K562 (cell line): ENCODE measurements at regions not wholly inside any gene's neighbourhood (a gene's known extent, or its start where the extent isn't known, plus 50 kb on each side); places are given as distances from the start of the nearest gene placed in this dataset.

Source experiments
- ATAC-seq: fragments of 200-7000 bp; cut with Tn5 transposase; 3 replicates; pipeline ENCODE4 v1.9.1; 2020; ENCODE audit warnings: moderate library complexity
- BruUV-seq: library from RNA; stranded (reverse); fragments of 400-500 nt; replicated peaks from 2 replicates; lab custom pipeline; 2021; lab: Mats Ljungman, UMichigan
- CTCF ChIA-PET: fragments of 300-600 bp; formaldehyde crosslinking; extraction: SDS; loops from one replicate; lab custom pipeline; 2021; ENCODE audit warnings: low intra/inter-chr PET ratio; lab: Yijun Ruan, JAX
- POLR2A ChIA-PET: fragments of 300-600, 350-650 bp; sonication (Branson Sonifier 250); formaldehyde crosslinking; extraction: SDS; loops from one replicate; lab custom pipeline; 2021; ENCODE audit warnings: antibody characterized with exemption, inconsistent platforms; lab: Yijun Ruan, JAX
- DNase-seq, 4 experiments: peaks; one replicate each; pipeline versions ENCODE4 v3.0.0 to v3.0.0-alpha.2; 2011 to 2018; ENCODE audit warnings: low spot score in 3 of 4, mixed read lengths in 3 of 4; ENCODE audit errors: extremely low read depth in 1 of 4
- FAIRE-seq: peaks from 2 replicates; lab custom pipeline; 2011; peaks lifted over from hg19 to GRCh38; lab: Jason Lieb, UNC
- H2AFZ ChIP-seq: 2 replicates; pipeline ENCODE4 v1.6.0; 2011; ENCODE audit warnings: low read depth, low read length, control low read depth, inconsistent platforms
- H3K27ac ChIP-seq: fragments of 200-600 bp; 3 replicates; pipeline ENCODE4 v1.8.0; 2011; ENCODE audit warnings: low read depth, mild to moderate bottlenecking, control low read depth, inconsistent platforms, low read length, moderate library complexity, mixed read lengths; ENCODE audit errors: extremely low read depth
- H3K27me3 ChIP-seq, 2 experiments: fragments of 300-600 bp in 1 of 2; 2 replicates in 1 of 2; 3 replicates in 1 of 2; pipeline versions ENCODE4 v1.6.0 to v1.8.0; 2011; ENCODE audit warnings: inconsistent platforms in 2 of 2, low read length in 2 of 2, mild to moderate bottlenecking in 1 of 2, mixed read lengths in 1 of 2, moderate library complexity in 1 of 2; ENCODE audit not compliant: control insufficient read depth in 2 of 2, insufficient read depth in 2 of 2
- H3K36me3 ChIP-seq: fragments of 300-600 bp; 3 replicates; pipeline ENCODE4 v1.8.0; 2011; ENCODE audit warnings: mild to moderate bottlenecking, low read length, inconsistent platforms; ENCODE audit not compliant: control insufficient read depth, insufficient read depth
- H3K4me1 ChIP-seq, 2 experiments: fragments of 200-600 bp in 1 of 2; replicated peaks in 1 of 2; 2 replicates in 1 of 2; 3 replicates in 1 of 2; pipeline versions ENCODE4 v1.5.1 to v1.8.0; 2011; ENCODE audit warnings: inconsistent platforms in 2 of 2, low read length in 2 of 2, mild to moderate bottlenecking in 1 of 2, mixed read lengths in 1 of 2, moderate library complexity in 1 of 2; ENCODE audit not compliant: control insufficient read depth in 2 of 2, insufficient read depth in 2 of 2
- H3K4me2 ChIP-seq: 2 replicates; pipeline ENCODE4 v1.6.1; 2011; ENCODE audit warnings: low read length, control low read depth, inconsistent platforms, mixed read lengths; ENCODE audit not compliant: insufficient read depth
- H3K4me3 ChIP-seq: fragments of 200-600 bp; sonication (generic), shearing (Covaris generic); 2 replicates; pipeline ENCODE4 v1.5.1; 2016; ENCODE audit warnings: control low read depth, inconsistent platforms
- H3K79me2 ChIP-seq: fragments of 200-600 bp; 3 replicates; pipeline ENCODE4 v1.8.0; 2011; ENCODE audit warnings: low read length, inconsistent platforms; ENCODE audit not compliant: control insufficient read depth, insufficient read depth
- H3K9ac ChIP-seq, 2 experiments: 2 replicates each; pipeline versions ENCODE4 v1.6.0 to v1.6.1; 2011; ENCODE audit warnings: low read depth in 2 of 2, low read length in 2 of 2, control low read depth in 1 of 2, inconsistent platforms in 1 of 2, mild to moderate bottlenecking in 1 of 2, mixed read lengths in 1 of 2; ENCODE audit not compliant: insufficient read depth in 1 of 2
- H3K9me1 ChIP-seq: one replicate; pipeline ENCODE4 v1.6.0; 2011; ENCODE audit warnings: inconsistent platforms, mild to moderate bottlenecking, low read length, moderate library complexity; ENCODE audit not compliant: control insufficient read depth, insufficient read depth
- H3K9me3 ChIP-seq: replicated peaks from 2 replicates; pipeline ENCODE4 v1.5.1; 2011; ENCODE audit warnings: low read depth, low read length, inconsistent platforms; ENCODE audit not compliant: control insufficient read depth, insufficient read depth
- H4K20me1 ChIP-seq: replicated peaks from 2 replicates; pipeline ENCODE4 v1.6.1; 2011; ENCODE audit warnings: low read length, inconsistent platforms, mixed read lengths; ENCODE audit not compliant: control insufficient read depth, insufficient read depth
- KHSRP ChIP-seq: fragments of 450-650 bp; IDR thresholded peaks from 2 replicates; pipeline ENCODE4 v1.6.1; 2017
- MCM2 ChIP-seq: fragments of 450-650 bp; IDR thresholded peaks from 2 replicates; pipeline ENCODE4 v1.6.1; 2017; ENCODE audit warnings: low read depth, mild to moderate bottlenecking
- MCM7 ChIP-seq, 2 experiments: fragments of 450-650 bp; IDR thresholded peaks; 2 replicates each; pipeline ENCODE4 v1.6.1; 2016 to 2018
- MIER1 ChIP-seq: fragments of 450-650 bp; IDR thresholded peaks from 2 replicates; pipeline ENCODE4 v1.6.1; 2016; ENCODE audit warnings: antibody characterized with exemption, mild to moderate bottlenecking, low read depth
- NUFIP1 ChIP-seq: fragments of 450-650 bp; IDR thresholded peaks from 2 replicates; pipeline ENCODE4 v1.6.1; 2018; ENCODE audit not compliant: partially characterized antibody
- PRMT5 ChIP-seq: sonication (generic); formaldehyde crosslinking; IDR thresholded peaks from 2 replicates; pipeline ENCODE4 v1.5.0; 2020; ENCODE audit warnings: missing genetic modification reagents
- RBBP5 ChIP-seq: fragments of 200-600 bp; sonication (generic); IDR thresholded peaks from 2 replicates; pipeline ENCODE4 v1.6.1; 2012; ENCODE audit warnings: borderline replicate concordance, mild to moderate bottlenecking, low read length, control low read depth, inconsistent platforms; ENCODE audit not compliant: insufficient read depth, poor library complexity, severe bottlenecking
- SAFB ChIP-seq: fragments of 200-400 bp; formaldehyde crosslinking; IDR thresholded peaks from 2 replicates; pipeline ENCODE4 v1.6.1; 2017; ENCODE audit warnings: low read depth, low read length, borderline replicate concordance
- SIN3A ChIP-seq, 2 experiments: fragments of 150-350 bp in 1 of 2; IDR thresholded peaks; 2 replicates each; pipeline ENCODE4 v1.6.1; 2011 to 2016; ENCODE audit warnings: borderline replicate concordance in 2 of 2, low read depth in 2 of 2, low read length in 2 of 2, mild to moderate bottlenecking in 2 of 2, moderate library complexity in 2 of 2; ENCODE audit not compliant: control insufficient read depth in 1 of 2
- ZBTB17 ChIP-seq: fragments of 450-650 bp; formaldehyde crosslinking; IDR thresholded peaks from 2 replicates; pipeline ENCODE4 v1.4.0; 2020; ENCODE audit warnings: mild to moderate bottlenecking
- ZNF175 ChIP-seq: fragments of 200-800 bp; sonication (Bioruptor generic); IDR thresholded peaks from 2 replicates; pipeline ENCODE4 v1.6.1; 2016; ENCODE audit warnings: low read depth, mild to moderate bottlenecking, missing genetic modification characterization, missing compliant biosample characterization
- ZNF347 ChIP-seq: fragments of 450-650 bp; formaldehyde crosslinking; IDR thresholded peaks from 2 replicates; pipeline ENCODE4 v1.4.0; 2020; ENCODE audit warnings: low read depth, mild to moderate bottlenecking, moderate library complexity
- ZNF518B ChIP-seq: fragments of 250-450 bp; sonication (Bioruptor Pico); IDR thresholded peaks from 2 replicates; pipeline ENCODE4 v1.5.0; 2021; ENCODE audit warnings: mild to moderate bottlenecking, moderate library complexity
- WGBS: fragments of 100-300 bp; shearing (Covaris generic); methylation state at CpG from one replicate; pipeline ENCODE4 v1.1.6; 2016; ENCODE audit warnings: low coverage, mixed read lengths; ENCODE audit not compliant: insufficient coverage; ENCODE audit errors: missing lambda C conversion rate; 5-methylcytosine and 5-hydroxymethylcytosine counted together
- in situ Hi-C: fragments of 300-500 bp; cut with MboI; formaldehyde crosslinking; loops from 4 replicates; pipeline ENCODE4 v1.15.0; 2018; ENCODE audit warnings: inconsistent platforms, mixed read lengths
- intact Hi-C: fragments of 100-400 bp; cut with micrococcal nuclease; formaldehyde crosslinking; loops from 2 replicates; pipeline ENCODE4 v1.14.2; 2022
- TF ChIP-seq, protein P1 (sequence below): sonication (generic); formaldehyde crosslinking; IDR thresholded peaks from 2 replicates; pipeline ENCODE4 v1.8.1; 2023; ENCODE audit warnings: mild to moderate bottlenecking, missing genetic modification reagents
- TF ChIP-seq, protein P2 (sequence below): fragments of 250-450 bp; sonication (Bioruptor Pico); IDR thresholded peaks from 2 replicates; pipeline ENCODE4 v1.5.0; 2022; ENCODE audit warnings: mild to moderate bottlenecking
- TF ChIP-seq, protein P3 (sequence below): fragments of 200-800 bp; sonication (Bioruptor generic); IDR thresholded peaks from 2 replicates; pipeline ENCODE4 v1.6.1; 2017; ENCODE audit warnings: missing genetic modification characterization, missing compliant biosample characterization

DNA sequence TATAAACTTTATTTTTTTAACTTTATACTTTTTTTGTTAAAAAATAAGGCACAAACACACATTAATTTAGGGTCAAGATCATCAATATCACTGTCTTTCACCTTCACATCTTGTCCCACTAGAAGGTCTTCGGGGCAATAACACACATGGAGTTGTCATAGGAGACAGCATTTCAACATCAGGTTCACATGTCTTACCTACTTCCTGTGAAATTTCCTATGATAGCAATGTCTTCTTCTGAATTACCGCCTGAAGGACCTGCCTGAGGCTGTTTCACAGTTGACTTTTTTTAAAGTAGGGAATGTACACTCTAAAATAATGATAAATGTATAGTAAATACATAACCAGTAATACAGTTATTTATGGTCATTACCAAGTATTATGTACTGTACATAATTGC is 559.4 kb downstream of the PLPP3 start:
- H3K27ac ChIP-seq, result no peak overlapping the region
- no peak overlapping the region for H3K4me3 ChIP-seq
- no peaks in the 10 kb centered on the region for H3K4me1 ChIP-seq
- in situ Hi-C loops (no loop called here), intact Hi-C loops (no loop called here)
- ChIA-PET POLR2A (no interaction called here), CTCF (no interaction called here)
- no peaks in the 10 kb centered on the region for H3K27me3 ChIP-seq
- H4K20me1 ChIP-seq, result no peaks in the 10 kb centered on the region
- H3K9me1 ChIP-seq, result no peaks in the 10 kb centered on the region
- DNase-seq, result no peak
- H3K9ac ChIP-seq, result no peak overlapping the region
- no peak overlapping the region for H2AFZ ChIP-seq
- FAIRE-seq, result no peak
- H3K36me3 ChIP-seq, result no peaks in the 10 kb centered on the region
- 0% methylated on average over 2 of the region's 2 CpGs for WGBS
- no peaks in the 10 kb centered on the region for H3K79me2 ChIP-seq
- no TSS peak for BruUV-seq
- no peak overlapping the region for H3K4me2 ChIP-seq
- ATAC-seq, result no peak
- H3K9me3 ChIP-seq, result no peaks in the 10 kb centered on the region; the same call in 1 of the 2 replicates
- TF ChIP-seq, protein P1, sequence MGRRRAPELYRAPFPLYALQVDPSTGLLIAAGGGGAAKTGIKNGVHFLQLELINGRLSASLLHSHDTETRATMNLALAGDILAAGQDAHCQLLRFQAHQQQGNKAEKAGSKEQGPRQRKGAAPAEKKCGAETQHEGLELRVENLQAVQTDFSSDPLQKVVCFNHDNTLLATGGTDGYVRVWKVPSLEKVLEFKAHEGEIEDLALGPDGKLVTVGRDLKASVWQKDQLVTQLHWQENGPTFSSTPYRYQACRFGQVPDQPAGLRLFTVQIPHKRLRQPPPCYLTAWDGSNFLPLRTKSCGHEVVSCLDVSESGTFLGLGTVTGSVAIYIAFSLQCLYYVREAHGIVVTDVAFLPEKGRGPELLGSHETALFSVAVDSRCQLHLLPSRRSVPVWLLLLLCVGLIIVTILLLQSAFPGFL (CRISPR knock-in tag), result no peak
- TF ChIP-seq, protein P2, sequence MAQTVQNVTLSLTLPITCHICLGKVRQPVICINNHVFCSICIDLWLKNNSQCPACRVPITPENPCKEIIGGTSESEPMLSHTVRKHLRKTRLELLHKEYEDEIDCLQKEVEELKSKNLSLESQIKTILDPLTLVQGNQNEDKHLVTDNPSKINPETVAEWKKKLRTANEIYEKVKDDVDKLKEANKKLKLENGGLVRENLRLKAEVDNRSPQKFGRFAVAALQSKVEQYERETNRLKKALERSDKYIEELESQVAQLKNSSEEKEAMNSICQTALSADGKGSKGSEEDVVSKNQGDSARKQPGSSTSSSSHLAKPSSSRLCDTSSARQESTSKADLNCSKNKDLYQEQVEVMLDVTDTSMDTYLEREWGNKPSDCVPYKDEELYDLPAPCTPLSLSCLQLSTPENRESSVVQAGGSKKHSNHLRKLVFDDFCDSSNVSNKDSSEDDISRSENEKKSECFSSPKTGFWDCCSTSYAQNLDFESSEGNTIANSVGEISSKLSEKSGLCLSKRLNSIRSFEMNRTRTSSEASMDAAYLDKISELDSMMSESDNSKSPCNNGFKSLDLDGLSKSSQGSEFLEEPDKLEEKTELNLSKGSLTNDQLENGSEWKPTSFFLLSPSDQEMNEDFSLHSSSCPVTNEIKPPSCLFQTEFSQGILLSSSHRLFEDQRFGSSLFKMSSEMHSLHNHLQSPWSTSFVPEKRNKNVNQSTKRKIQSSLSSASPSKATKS (CRISPR knock-in tag), result no peak
- TF ChIP-seq MIER1 (no peak), KHSRP (no peak), SIN3A (IDR thresholded peaks at IDR 0.05; ENCODE audit: borderline replicate concordance in 2 of 2, control insufficient read depth in 1 of 2, low read depth in 2 of 2, low read length in 2 of 2) (no peak), MCM2 (no peak), ZNF175 (no peak), RBBP5 (no peak), PRMT5 (CRISPR knock-in tag) (no peak), ZNF518B (CRISPR knock-in tag) (no peak), ZBTB17 (CRISPR knock-in tag) (no peak), ZNF347 (CRISPR knock-in tag) (no peak), MCM7 (IDR thresholded peaks at IDR 0.05) (no peak), SAFB (no peak), NUFIP1 (no peak)
- TF ChIP-seq, protein P3, sequence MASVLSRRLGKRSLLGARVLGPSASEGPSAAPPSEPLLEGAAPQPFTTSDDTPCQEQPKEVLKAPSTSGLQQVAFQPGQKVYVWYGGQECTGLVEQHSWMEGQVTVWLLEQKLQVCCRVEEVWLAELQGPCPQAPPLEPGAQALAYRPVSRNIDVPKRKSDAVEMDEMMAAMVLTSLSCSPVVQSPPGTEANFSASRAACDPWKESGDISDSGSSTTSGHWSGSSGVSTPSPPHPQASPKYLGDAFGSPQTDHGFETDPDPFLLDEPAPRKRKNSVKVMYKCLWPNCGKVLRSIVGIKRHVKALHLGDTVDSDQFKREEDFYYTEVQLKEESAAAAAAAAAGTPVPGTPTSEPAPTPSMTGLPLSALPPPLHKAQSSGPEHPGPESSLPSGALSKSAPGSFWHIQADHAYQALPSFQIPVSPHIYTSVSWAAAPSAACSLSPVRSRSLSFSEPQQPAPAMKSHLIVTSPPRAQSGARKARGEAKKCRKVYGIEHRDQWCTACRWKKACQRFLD (CRISPR knock-in tag), result no peak
